GM21576 (cell line): ENCODE measurements at regions not wholly inside any gene's neighbourhood (a gene's known extent, or its start where the extent isn't known, plus 50 kb on each side); places are given as distances from the start of the nearest gene placed in this dataset.

Experiments
- ATAC-seq: cut with Tn5 transposase; IDR thresholded peaks from one replicate; pipeline ENCODE4 v1.9.1; 2021; ENCODE audit warnings: mild to moderate bottlenecking, moderate library complexity; ENCODE audit not compliant: unreplicated experiment

DNA sequence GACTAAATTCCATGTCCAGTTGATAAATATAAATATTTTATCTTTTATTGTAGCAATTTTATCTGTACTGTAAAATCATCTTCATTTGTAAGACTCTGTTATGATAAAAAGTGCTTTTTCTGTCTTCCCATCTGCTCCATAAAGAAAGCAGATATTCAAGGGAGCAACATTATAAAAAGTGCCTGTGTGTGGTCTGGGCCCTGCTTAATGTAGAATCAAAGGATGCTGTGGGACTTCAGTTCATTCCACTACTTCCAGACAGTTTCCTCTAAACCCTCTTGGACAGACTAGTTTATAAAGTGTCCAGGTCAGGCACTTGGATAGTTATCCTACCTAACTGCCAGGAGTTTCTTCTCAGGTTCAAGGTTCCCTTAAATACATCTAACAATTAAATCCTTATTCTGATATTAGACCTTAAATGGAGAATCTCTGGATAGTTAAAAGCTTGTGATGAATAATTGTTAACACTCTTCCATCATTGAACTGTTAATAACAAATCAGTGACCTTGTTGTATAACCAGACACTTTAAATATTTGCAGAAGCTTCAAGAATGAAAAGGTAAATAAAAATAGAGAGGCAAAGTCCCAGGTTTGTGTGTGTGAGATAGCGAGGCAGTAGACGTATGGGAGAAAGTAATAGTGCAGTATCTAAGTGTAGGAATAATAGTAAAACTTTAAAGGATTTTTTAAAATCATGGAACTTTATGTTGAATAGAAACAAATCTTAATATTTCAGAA, 237.5 kb upstream of the CTSO start:
- no peak for ATAC-seq

DNA sequence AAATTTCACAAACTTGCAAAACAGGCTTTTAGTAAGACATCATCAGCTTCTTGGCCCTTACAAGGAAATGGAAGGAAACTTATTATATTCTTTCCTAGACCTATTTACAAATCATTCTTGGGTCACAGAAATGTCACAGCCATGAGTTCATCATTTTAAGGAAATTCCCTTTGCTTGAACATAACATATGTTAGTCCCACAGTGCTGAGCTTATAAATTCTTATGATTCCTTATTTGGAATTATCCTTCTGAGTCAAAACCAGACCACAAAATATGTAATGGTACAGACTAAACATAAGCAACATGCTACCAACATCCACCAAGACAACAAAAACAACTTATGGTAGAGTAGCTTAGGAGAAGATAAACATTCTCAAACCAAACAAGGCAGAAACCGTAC, 236.9 kb upstream of the CTSO start:
- no peak for ATAC-seq

DNA sequence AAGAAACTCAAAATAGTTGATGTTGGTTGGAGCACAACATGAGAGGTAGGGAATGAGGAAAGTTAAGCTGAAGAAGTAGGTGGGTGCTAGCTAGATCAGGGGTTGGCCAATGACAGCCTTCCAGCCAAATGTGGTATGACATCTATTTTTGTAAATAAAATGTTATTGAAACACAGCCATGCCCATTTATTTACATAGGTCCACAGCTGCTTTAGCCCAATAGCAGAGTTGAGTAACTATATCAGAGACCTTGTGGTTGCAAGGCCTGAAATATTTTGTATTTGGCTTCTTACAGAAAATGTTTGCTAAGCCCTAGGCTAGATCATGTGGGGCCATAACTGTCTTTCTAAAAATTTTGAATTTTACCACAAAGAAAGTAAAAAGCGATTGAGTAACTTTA, 234.9 kb upstream of the CTSO start:
- no peak for ATAC-seq

DNA sequence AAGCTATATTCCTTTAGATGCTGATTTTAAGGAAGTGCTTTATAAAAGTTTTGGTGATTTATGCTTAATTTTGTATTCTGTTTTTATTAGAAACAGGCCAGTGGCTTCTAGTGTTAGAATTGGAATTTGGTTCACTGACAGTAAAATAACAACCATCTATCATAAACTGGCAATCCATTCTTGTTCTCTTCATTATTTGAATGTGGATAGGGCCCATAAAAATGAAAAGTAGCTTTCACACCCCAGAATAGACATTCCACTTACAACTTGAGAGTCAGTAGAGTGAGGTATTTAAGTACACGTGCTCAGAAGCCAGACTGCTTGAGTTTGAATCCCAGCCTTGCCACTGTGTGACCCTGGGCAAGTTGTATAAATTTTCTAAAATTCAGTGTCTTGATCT, 232.4 kb upstream of the CTSO start:
- no peak for ATAC-seq

DNA sequence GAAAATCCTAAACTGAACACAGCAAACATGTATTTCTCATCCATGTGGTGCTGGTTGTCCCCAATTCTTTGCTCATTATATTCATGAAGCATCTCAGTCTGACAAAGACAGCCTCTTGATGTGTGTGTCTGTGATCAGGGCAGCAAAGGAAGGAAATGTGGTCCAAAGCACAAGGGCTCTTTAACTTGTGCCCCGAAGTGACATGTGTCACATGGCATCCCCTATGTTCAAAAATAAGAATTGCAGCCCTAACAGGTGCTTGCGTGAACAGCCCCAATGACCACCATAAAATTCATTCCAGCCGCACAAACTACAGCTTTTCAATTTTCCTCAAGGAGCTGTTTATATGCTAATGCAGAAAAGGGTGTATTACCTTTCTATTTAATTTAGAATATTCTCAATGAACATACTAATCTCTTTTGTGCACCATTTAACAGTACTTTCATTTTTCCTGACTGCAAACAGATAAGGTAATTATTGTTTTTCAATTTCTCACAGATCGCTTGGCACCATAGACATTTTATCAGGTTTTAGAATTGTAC, 231.9 kb upstream of the CTSO start:
- ATAC-seq, result no peak

DNA sequence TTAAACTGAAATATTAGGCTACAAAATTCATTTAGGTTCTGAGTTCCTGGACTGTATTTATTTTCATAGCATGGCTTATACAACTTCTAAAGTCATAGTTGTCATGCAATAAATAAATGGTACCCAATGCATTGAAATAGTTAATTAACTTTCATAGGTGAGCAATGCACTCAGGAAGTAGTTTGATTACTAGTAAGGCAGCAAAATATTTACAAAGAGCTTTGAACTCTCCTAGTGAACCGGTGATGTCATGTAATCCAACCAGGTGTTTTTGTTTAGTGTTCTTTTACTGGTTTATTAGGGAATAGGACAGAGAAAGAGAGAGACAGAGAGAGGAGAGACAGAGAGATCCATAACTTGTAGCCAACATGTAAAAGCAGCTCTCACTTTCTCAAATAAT, 228.6 kb upstream of the CTSO start:
- no peak for ATAC-seq

DNA sequence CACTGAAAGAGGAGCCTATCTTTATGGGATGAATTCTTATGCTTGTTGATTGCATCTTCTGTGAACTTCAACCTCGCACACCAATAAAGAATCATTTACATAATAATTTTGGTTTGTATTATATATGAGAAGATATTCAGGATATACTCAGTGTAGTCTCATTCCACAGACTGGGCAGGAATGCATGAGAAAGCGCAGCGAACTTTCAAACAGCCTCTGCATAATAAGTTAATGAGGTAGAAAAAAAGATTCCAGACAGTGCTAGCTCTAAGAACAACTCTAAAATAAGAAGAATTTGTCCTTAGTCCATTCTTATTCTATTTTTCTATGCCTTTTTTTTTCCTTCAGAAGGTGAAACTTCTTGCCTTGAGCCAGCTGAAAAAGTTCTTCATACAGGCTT, 224.3 kb upstream of the CTSO start:
- ATAC-seq, result no peak

DNA sequence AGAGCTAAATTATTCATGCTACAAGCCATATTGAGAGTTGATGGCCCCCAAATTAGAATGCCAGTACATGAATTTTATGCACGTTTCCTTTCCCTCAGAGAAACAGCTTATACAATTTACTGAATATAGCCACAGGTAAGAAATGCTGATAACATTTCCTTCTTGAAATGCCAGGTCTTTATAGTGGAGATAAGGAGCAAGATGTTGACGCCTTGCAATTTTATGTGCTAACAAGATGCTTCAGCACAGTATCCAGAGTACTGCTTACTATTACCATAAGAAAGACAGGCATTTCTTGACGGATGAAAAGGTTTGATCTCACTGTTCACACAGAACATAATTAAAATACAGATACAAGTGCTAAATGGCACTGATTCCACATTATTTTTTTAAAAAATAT, 223.2 kb upstream of the CTSO start:
- no peak for ATAC-seq

DNA sequence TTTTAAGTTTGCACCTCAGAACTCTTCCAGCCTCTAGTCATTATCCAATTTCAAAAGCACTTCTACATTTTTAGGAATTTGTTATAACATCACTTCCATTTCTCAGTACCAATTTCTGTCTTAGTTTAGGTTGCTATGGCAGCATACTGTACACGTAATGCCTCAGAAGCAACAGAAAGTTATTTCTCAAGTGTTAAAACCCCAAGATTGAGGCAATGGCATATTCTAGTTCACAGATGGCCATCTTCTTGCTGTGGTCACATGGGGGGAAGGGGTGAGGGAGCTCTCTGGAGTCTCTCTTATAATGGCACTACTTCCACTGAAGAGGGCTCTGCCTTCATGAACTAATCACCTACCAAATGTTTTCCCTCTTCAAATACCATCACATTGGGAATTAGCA, 220.3 kb upstream of the CTSO start:
- no peak for ATAC-seq

DNA sequence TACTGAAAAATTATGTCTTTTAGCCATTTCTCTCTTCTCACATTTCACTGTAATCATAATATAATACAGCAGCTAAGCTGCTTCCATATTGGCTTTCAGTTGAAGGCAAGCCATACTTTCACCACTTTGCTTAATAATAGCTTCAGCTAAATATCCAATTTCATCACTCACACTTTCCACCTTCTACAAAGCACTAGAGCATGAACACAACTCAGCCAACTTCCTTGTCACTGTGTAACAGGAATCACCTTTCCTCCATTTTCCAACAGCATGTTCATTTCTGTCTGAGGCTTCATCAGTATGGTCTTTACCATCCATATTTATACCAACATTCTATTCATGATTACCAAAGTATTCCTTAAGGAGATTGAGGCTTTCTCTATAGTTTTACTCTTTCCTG, 219.8 kb upstream of the CTSO start:
- no peak for ATAC-seq

DNA sequence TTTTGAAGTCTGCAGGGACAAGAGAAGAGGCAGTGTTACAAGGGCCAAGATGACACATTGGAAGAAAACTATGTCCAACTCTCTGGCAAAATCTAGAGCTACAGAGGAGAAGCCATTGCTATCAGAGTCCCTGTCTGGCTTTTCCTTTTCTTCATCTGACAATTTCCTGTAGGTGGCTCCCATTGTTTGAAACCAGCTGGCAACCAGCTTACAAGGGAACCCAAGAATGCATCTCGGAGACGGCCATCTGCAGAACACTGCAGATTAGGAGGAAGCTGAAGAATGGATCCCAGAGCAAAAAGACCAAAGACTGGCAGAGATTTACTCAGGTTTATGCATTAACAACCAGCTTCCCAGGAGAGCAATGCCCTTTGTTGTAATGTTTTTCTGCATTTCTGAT, 216.2 kb upstream of the CTSO start:
- no peak for ATAC-seq

DNA sequence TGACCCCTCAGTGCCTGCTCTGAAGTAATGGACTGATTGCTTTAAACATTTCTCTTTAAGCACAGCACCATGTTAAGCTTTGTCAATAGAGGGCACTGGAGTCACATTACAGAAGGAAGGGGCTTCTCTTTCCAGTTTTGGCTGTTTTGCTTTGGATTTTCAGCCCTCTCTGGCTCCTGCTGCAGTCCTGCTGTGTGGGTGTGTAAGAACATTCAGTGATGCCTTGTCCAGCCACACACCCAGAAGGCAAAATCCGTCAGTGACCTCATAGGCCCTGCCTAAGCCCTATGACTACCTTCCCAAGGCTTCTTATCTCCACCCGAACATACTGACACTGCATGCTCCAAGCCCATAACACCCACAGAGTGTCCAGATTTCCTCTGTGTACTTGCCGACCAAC, 215.3 kb upstream of the CTSO start:
- ATAC-seq, result peak; percentile 59

DNA sequence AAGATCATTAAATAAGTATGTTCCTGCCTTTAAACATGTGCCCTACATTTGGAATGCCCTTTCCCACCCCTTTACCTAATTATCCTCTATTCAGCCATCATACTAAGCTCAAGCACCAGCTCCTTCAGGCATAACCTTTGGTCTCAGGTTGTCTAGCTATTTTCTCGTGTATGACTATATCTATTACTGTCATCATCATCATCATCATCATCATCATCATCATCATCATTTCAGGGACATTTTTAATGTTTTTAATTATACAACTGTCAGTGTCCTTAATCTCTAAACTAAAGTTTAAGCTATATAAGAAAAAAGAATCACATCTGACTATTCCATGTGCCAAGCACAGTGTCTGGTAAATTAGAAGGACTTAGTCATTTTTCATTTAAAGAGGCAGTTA, 214.6 kb upstream of the CTSO start:
- no peak for ATAC-seq

DNA sequence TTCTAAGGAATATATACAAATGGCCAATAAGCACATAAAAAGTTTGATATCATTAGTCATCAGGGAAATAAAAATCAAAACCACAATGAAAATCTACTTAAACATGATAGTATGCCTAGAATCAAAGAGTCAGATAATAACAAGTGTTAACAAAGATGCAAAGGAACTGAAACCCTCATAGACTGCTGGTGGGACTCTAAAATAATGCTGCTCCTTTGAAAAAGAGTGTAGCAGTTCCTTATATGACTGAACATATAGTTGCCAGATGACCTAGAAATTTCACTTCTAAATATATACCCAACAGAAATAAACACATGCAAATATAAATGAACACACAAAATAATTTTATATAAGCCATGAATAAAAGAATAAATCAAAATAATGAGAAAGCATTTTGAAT, 205.1 kb upstream of the CTSO start:
- peak; percentile 90 for ATAC-seq

DNA sequence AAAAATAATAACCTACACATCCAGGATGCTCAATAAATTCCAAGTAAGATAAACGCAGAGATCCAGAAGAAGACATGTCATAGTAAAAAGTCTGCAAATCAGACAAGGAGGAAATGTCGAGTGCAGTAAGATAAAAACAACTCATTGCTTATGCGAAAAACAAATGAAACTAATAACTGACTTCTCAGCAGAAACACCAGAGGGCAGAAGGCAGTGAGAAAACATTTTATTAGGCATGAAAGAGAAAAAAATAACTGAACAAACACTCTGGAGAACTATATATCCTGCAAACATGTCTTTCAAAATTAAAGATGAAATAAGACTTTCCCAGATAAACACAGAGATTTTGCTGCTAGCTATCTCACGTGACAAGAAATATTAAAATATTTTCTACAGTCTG, 201.3 kb upstream of the CTSO start:
- ATAC-seq, result no peak

DNA sequence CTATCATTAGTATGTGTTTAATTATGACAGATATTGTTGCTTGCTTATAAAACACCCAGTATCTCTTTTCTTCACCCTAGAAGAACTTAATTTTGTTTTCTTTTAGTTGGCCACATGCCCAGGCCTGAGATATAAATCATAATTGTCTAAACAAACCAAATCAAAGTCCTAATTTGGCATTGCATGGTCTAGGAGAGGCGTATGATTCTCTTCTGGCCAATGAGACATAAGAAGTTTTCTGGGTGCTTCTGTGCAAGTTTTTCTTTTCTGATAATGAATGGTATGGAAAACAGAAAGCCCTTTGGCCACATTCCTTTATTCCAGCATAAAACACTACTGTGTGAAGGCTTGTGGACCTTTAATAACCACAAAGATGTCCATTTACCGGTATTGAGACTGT, 192.9 kb upstream of the CTSO start:
- no peak for ATAC-seq

DNA sequence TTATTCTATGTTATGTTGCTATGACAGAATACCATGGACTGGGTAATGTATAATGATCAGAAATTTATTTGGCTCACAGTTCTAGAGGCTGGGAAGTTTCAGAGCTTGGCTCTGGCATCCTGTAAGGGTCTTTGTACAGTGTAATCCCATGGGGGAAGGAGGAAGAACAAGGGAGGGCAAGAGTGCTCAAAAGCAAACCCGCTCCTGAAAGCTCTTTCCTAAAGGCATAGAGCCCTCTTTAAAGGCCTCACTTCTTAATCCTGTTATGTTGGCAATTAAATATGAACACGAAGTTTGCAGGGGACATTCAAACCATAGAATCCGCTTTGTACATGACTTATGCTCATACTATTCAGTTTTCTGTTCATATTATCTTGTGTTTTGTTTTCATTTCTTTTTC, 191.3 kb upstream of the CTSO start:
- ATAC-seq, result no peak

DNA sequence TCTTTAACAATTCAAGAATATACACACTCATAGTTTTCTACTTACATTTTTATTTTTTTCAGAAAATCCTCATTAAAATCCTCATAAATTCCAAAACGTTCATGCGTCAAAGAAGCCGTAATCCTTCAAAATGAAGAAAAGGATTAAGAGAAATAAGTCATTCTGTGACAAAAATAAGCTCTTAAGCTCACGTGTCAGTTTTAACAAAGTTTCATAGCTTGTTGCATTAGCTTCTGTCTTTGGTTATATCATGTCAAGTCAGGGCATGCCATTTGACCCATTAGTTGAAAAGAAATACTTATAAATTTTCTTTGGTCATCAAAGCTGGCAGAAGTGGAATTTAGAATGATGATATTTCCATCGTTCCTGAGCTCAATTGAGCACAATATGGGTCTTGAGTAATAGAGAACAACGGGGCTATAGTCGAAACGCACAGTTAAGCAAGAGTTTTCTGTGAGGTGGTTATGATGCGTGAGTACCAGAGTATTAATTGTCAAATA, 185.2 kb upstream of the CTSO start:
- ATAC-seq, result no peak

DNA sequence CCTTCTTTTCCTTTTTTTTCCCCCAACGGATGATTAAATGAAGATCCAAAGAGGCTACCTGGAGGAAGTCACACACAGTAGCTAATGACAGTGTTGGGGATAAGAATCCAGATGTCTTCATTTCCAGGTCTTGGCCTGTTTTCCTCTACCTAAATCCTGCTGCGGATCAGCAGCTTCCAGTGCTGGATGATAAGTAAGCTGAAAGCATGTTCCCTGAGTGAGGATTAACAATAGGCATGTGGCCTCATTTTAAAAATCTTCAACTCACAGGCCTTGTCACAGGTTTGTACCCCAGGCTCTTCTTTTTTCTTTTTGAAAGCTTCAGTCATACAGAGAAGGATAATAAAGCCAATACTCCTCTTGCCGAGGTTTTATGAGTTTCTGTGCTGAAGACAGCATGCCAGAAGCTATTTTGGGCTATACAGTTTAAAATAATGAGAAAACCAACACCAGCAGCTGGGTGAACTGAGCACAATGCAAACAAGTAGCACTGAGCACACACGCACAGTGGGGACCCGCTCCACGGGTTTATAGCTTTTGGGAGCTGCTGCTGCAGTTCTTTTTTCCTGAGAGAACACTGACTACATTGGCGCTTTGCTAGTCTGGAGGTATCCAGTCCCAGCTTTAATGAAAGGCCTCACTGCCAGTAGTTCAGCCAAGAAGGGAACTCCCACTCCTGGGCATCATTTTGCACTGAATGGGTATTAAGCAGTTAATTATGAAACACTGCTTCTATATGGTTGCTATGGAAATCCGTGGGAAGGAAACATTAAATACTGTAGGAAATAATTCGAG, 184.2 kb upstream of the CTSO start:
- ATAC-seq, result no peak

DNA sequence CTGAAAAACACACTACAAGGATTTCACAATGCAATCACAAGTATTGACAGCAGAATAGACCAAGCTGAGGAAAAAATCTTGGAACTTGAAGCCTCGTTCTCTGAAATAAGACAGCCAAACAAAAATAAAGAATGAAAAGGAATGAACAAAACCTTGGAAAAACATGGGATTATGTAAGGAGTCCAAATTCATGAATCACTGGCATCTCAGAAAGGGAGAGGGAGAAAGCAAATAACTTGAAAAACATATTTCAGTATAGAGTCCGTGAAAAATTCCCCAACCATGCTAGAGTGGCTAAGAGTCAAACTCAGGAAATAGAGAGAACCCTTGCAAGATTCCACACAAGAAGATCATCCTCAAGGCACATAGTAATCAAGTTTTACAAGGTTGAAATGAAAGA, 178.5 kb upstream of the CTSO start:
- ATAC-seq, result no peak

DNA sequence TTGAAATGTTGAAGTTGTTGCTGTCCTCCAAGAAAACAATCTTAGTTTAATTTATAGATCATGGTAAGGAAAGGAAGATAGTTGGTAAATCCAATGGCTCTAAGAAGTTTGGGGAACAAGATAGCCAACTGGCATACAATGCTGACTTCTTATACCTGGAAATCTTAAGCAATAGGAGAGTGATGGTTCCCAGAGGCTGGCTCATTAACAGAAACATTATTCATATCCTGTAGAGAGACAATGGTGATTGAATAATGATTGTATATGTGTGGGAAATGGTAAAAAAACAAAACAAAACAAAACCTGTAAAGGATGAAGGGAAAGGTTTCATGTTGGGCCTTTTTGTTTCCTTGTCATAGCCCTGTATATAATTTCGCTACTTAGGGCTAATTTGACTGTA, 174.9 kb upstream of the CTSO start:
- ATAC-seq, result no peak

DNA sequence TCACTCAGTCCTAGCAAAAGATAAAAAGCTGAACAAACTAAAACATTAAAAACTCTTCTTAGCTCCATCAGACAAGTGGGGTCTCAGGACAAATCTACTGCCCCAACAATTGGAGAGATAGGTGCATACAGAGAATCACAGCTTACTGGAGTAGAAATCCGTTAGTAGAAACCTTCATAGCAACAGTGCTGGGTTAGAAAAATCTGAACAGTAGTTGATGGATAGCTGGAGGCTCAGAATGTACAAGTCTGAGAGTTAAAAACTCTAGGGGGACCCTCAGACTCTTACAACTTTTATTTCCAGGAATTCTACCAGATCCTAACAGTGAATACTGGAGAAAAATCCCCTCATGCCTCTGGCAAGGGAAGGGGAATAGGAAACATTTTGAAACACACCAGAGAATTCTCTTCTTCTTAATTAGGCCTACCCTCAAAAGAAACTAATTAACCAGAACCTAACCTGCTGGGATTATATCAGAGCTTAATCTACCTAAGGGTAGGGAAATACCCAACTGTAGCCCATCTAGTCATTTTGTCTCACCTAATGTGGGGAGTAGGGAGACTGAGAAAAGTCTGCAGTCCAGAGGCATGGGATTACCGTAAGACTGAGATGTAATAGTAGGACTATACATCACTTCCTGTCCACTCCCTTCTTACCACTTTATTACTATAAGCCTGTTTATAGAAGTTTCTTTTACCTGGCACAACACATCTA, 165.0 kb upstream of the CTSO start:
- ATAC-seq, result no peak
